DND-41 (cell line): ENCODE measurements at regions not wholly inside any gene's neighbourhood (a gene's known extent, or its start where the extent isn't known, plus 50 kb on each side); places are given as distances from the start of the nearest gene placed in this dataset.
"Not testable (repeated sequence)": the region's sequence is repeated elsewhere in the genome, so short reads cannot be mapped to it uniquely, and the experiment has no call there.

Experiments used
- ATAC-seq: fragments of 200-7000 bp; cut with Tn5 transposase; 3 replicates; pipeline ENCODE4 v1.9.1; 2021; ENCODE audit warnings: low read depth; ENCODE audit not compliant: insufficient read depth
- DNase-seq: peaks from one replicate; pipeline ENCODE4 v3.0.0-alpha.2; 2020
- H2AFZ ChIP-seq: 2 replicates; pipeline ENCODE4 v1.6.0; 2012; ENCODE audit warnings: low read depth, low read length
- H3K27ac ChIP-seq: 2 replicates; pipeline ENCODE4 v1.5.1; 2012; ENCODE audit warnings: low read length, inconsistent platforms
- H3K27me3 ChIP-seq: fragments of 200-600 bp; sonication (generic); 2 replicates; pipeline ENCODE4 v1.6.0; 2012; ENCODE audit warnings: low read length, mild to moderate bottlenecking, inconsistent platforms; ENCODE audit not compliant: insufficient read depth, poor library complexity
- H3K36me3 ChIP-seq: 2 replicates; pipeline ENCODE4 v1.5.1; 2012; ENCODE audit warnings: low read length, inconsistent platforms; ENCODE audit not compliant: insufficient read depth
- H3K4me1 ChIP-seq: 2 replicates; pipeline ENCODE4 v1.5.1; 2012; ENCODE audit warnings: mild to moderate bottlenecking, low read length; ENCODE audit not compliant: insufficient read depth
- H3K4me2 ChIP-seq: 2 replicates; pipeline ENCODE4 v1.6.0; 2012; ENCODE audit warnings: mild to moderate bottlenecking, moderate library complexity, low read length, inconsistent platforms; ENCODE audit not compliant: insufficient read depth
- H3K4me3 ChIP-seq, 2 experiments: fragments of 200-600 bp in 1 of 2; shearing (Covaris generic) in 1 of 2; 2 replicates each; pipeline ENCODE4 v1.5.1; 2012 to 2016; ENCODE audit warnings: inconsistent platforms in 2 of 2, low read length in 2 of 2, mild to moderate bottlenecking in 2 of 2, low read depth in 1 of 2, moderate library complexity in 1 of 2
- H3K79me2 ChIP-seq: 2 replicates; pipeline ENCODE4 v1.6.0; 2012; ENCODE audit warnings: low read length, inconsistent platforms; ENCODE audit not compliant: insufficient read depth
- H3K9ac ChIP-seq: 2 replicates; pipeline ENCODE4 v1.6.0; 2012; ENCODE audit warnings: low read depth, mild to moderate bottlenecking, inconsistent platforms, low read length, moderate library complexity
- H3K9me3 ChIP-seq: 2 replicates; pipeline ENCODE4 v1.5.1; 2012; ENCODE audit warnings: low read length, moderate library complexity, mild to moderate bottlenecking, inconsistent platforms; ENCODE audit not compliant: insufficient read depth, severe bottlenecking
- H4K20me1 ChIP-seq: 2 replicates; pipeline ENCODE4 v1.6.0; 2012; ENCODE audit warnings: low read length; ENCODE audit not compliant: insufficient read depth
- CTCF ChIP-seq: IDR thresholded peaks from 2 replicates; pipeline ENCODE4 v1.5.1; 2012; ENCODE audit warnings: borderline replicate concordance, low read length, moderate library complexity, mild to moderate bottlenecking; ENCODE audit not compliant: poor library complexity, severe bottlenecking; ENCODE audit errors: extremely low read depth
- EZH2 ChIP-seq: IDR thresholded peaks from 3 replicates; pipeline ENCODE4 v1.6.1; 2012; ENCODE audit warnings: borderline replicate concordance, low read depth, mild to moderate bottlenecking, moderate library complexity, low read length, inconsistent platforms; ENCODE audit not compliant: severe bottlenecking

- ATAC-seq (no peak), DNase-seq (no peak)
- H3K27me3 ChIP-seq: no peaks in the 10 kb centered on the region
- H3K9me3 ChIP-seq: no peaks in the 10 kb centered on the region
- no peaks in the 10 kb centered on the region for H4K20me1 ChIP-seq
- H3K4me2 ChIP-seq: no peak overlapping the region
- no peak overlapping the region for H3K4me3 ChIP-seq
- no peak overlapping the region for H3K9ac ChIP-seq
- H3K4me1 ChIP-seq: peaks cover 22% of the 10 kb centered on the region
- TF ChIP-seq CTCF: no peak
- no peak for TF ChIP-seq EZH2
- H3K36me3 ChIP-seq: no peaks in the 10 kb centered on the region
- H3K27ac ChIP-seq: no peak overlapping the region
- no peaks in the 10 kb centered on the region for H3K79me2 ChIP-seq
- no peak overlapping the region for H2AFZ ChIP-seq
These were observed 140.5 kb upstream of the ZNF217 start for GRCh38 chr20:53734006-53734688.

GRCh38 chr20:53731595-53731994, 138.0 kb upstream of the ZNF217 start:
- Histone ChIP-seq H3K4me3 (no peak overlapping the region), H3K27ac (no peak overlapping the region), H3K27me3 (no peaks in the 10 kb centered on the region), H3K36me3 (no peaks in the 10 kb centered on the region), H3K4me2 (no peak overlapping the region), H4K20me1 (no peaks in the 10 kb centered on the region), H3K9me3 (no peaks in the 10 kb centered on the region), H2AFZ (no peak overlapping the region), H3K79me2 (no peaks in the 10 kb centered on the region), H3K9ac (no peak overlapping the region), H3K4me1 (peaks cover 18% of the 10 kb centered on the region)
- ATAC-seq (no peak), DNase-seq (no peak)
- TF ChIP-seq CTCF (no peak), EZH2 (no peak)

GRCh38 chr20:53728359-53728758, 134.7 kb upstream of the ZNF217 start:
- Histone ChIP-seq H3K9me3 (no peaks in the 10 kb centered on the region), H3K36me3 (no peaks in the 10 kb centered on the region), H4K20me1 (no peaks in the 10 kb centered on the region), H3K4me1 (peaks cover 16% of the 10 kb centered on the region), H3K79me2 (no peaks in the 10 kb centered on the region), H3K4me2 (no peak overlapping the region), H3K27ac (no peak overlapping the region), H2AFZ (no peak overlapping the region), H3K4me3 (no peak overlapping the region), H3K9ac (no peak overlapping the region), H3K27me3 (no peaks in the 10 kb centered on the region)
- TF ChIP-seq CTCF: no peak
- no peak for TF ChIP-seq EZH2
- DNase-seq: no peak
- no peak for ATAC-seq

GRCh38 chr20:53727239-53727638, 133.6 kb upstream of the ZNF217 start:
- not testable (repeated sequence) for H3K4me3 ChIP-seq, H3K4me2 ChIP-seq, H4K20me1 ChIP-seq, H3K9me3 ChIP-seq, H2AFZ ChIP-seq, H3K27me3 ChIP-seq, H3K27ac ChIP-seq, H3K79me2 ChIP-seq, H3K36me3 ChIP-seq, H3K9ac ChIP-seq, ATAC-seq, DNase-seq
- peaks cover 16% of the 10 kb centered on the region for H3K4me1 ChIP-seq
